Thoracic aorta (tissue), 2 donors: ENCODE measurements at regions not wholly inside any gene's neighbourhood (a gene's known extent, or its start where the extent isn't known, plus 50 kb on each side); places are given as distances from the start of the nearest gene placed in this dataset.

Experiments
- ATAC-seq: fragments of 150-250 bp; one replicate; pipeline ENCODE4 v1.8.0; 2017; ENCODE audit warnings: low read depth; ENCODE audit not compliant: insufficient number of reproducible peaks, low FRiP score
- DNase-seq: peaks from one replicate; pipeline ENCODE4 v3.0.0-alpha.2; 2020; ENCODE audit warnings: low spot score
- H3K27ac ChIP-seq, 2 donors: fragments of 200-600 bp; sonication (generic); 1 replicate in 1 of 2; 2 replicates in 1 of 2; pipeline ENCODE4 v1.5.1; 2016; ENCODE audit warnings: mild to moderate bottlenecking in 2 of 2, moderate library complexity in 2 of 2
- H3K27me3 ChIP-seq: fragments of 200-600 bp; sonication (generic); replicated peaks from 2 replicates; pipeline ENCODE4 v1.6.0; 2016; ENCODE audit warnings: mild to moderate bottlenecking; ENCODE audit not compliant: insufficient read depth
- H3K36me3 ChIP-seq: fragments of 200-600 bp; sonication (generic); one replicate; pipeline ENCODE4 v1.5.1; 2016
- H3K4me1 ChIP-seq, 2 donors: fragments of 200-600 bp; sonication (generic); 1 replicate in 1 of 2; 2 replicates in 1 of 2; pipeline versions ENCODE4 v1.5.1 to v1.6.0; 2016; ENCODE audit warnings: low read depth in 2 of 2, mild to moderate bottlenecking in 1 of 2; ENCODE audit not compliant: control insufficient read depth in 1 of 2
- H3K4me3 ChIP-seq: fragments of 200-600 bp; sonication (generic); 2 replicates; pipeline ENCODE4 v1.5.1; 2016; ENCODE audit warnings: mild to moderate bottlenecking
- H3K9me3 ChIP-seq: fragments of 200-600 bp; sonication (generic); 2 replicates; pipeline ENCODE4 v1.5.1; 2016
- TF ChIP-seq, protein P1 (sequence below): fragments of 200-600 bp; sonication (generic); IDR thresholded peaks from one replicate; pipeline ENCODE4 v1.5.1; 2019; ENCODE audit warnings: antibody characterized with exemption

DNA sequence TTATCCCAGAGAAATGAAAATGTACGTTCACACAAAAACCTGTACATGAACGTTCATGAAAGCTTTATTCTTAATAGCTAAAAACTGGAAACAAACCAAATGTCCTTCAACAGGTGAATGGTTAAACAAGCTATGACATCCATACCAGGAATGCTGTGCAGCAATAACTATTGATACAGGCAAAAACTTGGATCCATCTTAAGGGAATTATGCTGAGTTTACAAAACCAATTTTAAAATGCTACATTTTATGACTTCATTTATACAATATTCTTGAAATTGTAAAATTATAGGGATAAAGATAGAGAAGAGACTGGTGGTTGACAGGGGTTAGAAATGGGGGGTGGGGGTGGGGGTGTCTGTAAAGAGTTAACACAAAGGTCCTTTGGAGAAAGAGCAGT, 280.3 kb downstream of the TGFB2 start:
- no peak for DNase-seq
- no peak overlapping the region for H3K4me3 ChIP-seq

DNA sequence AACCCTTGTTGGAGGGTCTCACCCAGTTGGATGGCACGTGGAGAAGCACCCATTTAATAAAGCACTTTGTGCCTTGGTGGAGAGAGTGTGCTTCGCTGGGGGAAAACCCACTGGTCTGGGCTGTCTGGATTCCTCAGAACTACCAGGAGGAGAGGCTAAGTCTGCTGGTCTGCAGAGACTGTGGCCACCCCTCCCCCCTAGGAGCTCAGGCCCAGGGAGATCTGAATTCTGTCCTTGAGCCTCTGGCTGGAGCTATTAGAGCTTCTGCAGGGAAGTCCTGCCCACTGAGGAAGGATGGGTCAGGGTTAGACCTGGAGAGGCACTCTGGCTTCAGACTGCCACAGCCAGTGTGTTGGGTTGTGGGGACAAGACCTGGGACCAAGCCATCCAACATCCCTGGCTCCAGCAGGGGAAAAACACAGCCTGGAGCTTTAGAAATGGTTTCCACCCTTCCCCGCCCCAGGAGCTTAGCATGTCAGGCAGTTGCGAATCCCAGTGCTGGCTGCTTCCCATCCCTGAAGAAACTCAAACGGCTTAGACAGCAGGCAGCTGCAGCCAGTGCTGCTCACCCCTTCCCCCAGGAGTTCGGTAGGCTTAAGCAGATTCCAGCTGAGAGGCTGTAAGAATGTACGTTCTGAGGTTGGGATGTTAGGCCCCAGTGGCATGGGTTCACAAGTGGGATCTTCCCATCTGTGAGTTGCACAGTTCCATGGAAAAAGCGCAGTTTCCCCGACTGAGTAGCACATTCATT, 288.3 kb downstream of the TGFB2 start:
- Histone ChIP-seq H3K27me3 (no peaks in the 10 kb centered on the region), H3K27ac (no peak overlapping the region), H3K9me3 (peaks cover 6% of the 10 kb centered on the region), H3K4me3 (no peak overlapping the region), H3K4me1 (no peaks in the 10 kb centered on the region), H3K36me3 (no peaks in the 10 kb centered on the region)
- ATAC-seq (no peak), DNase-seq (no peak)
- TF ChIP-seq, protein P1, sequence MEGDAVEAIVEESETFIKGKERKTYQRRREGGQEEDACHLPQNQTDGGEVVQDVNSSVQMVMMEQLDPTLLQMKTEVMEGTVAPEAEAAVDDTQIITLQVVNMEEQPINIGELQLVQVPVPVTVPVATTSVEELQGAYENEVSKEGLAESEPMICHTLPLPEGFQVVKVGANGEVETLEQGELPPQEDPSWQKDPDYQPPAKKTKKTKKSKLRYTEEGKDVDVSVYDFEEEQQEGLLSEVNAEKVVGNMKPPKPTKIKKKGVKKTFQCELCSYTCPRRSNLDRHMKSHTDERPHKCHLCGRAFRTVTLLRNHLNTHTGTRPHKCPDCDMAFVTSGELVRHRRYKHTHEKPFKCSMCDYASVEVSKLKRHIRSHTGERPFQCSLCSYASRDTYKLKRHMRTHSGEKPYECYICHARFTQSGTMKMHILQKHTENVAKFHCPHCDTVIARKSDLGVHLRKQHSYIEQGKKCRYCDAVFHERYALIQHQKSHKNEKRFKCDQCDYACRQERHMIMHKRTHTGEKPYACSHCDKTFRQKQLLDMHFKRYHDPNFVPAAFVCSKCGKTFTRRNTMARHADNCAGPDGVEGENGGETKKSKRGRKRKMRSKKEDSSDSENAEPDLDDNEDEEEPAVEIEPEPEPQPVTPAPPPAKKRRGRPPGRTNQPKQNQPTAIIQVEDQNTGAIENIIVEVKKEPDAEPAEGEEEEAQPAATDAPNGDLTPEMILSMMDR = no peak

More for the DNA sequence above, 280.3 kb downstream of the TGFB2 start:
- Histone ChIP-seq H3K27me3 (no peaks in the 10 kb centered on the region), H3K36me3 (no peaks in the 10 kb centered on the region), H3K9me3 (peaks cover 4% of the 10 kb centered on the region), H3K27ac (no peak overlapping the region), H3K4me1 (peaks cover 3 to 10% of the 10 kb centered on the region in 2 donors)
- TF ChIP-seq, protein P1 = no peak
- ATAC-seq = no peak

GRCh38 chr1:218634212-218634611, 289.1 kb downstream of the TGFB2 start:
- no peak overlapping the region for H3K4me3 ChIP-seq
- ATAC-seq (no peak), DNase-seq (no peak)
- TF ChIP-seq, protein P1 = no peak
- H3K36me3 ChIP-seq = no peaks in the 10 kb centered on the region
- H3K9me3 ChIP-seq = peaks cover 5% of the 10 kb centered on the region
- H3K27ac ChIP-seq = no peak overlapping the region
- H3K27me3 ChIP-seq = no peaks in the 10 kb centered on the region
- H3K4me1 ChIP-seq = no peaks in the 10 kb centered on the region

- no peaks in the 10 kb centered on the region for H3K36me3 ChIP-seq
- no peak for ATAC-seq
- TF ChIP-seq, protein P1 = no peak
Measured at GRCh38 chr1:218636548-218636947, 291.4 kb downstream of the TGFB2 start.

DNA sequence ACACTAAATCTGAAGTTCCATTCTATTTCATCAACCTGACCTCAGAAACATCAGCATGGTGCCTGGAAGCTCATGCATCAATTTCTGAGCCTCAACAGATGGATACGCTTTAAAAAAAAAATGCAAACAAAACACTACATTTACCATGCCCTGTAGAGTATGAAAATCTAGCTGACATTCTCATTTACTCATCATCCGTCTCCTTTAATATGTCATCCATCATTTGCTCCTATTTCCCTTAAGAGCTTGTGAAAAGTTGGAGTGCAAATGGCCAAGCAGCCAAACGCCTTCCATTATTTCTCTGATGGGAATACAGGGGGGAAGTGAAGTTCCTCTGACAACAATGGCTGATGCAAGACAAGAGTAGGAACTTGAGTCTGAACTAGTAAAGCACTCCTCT, 295.0 kb downstream of the TGFB2 start:
- Histone ChIP-seq H3K9me3 (no peaks in the 10 kb centered on the region), H3K4me1 (no peaks in the 10 kb centered on the region), H3K27me3 (no peaks in the 10 kb centered on the region), H3K4me3 (no peak overlapping the region), H3K36me3 (no peaks in the 10 kb centered on the region), H3K27ac (no peak overlapping the region)
- ATAC-seq = no peak
- DNase-seq = no peak
- TF ChIP-seq, protein P1 = no peak

More at GRCh38 chr1:218636548-218636947, 291.4 kb downstream of the TGFB2 start:
- H3K4me1 ChIP-seq = no peaks in the 10 kb centered on the region
- H3K9me3 ChIP-seq = no peaks in the 10 kb centered on the region
- H3K27me3 ChIP-seq = no peaks in the 10 kb centered on the region
- no peak for DNase-seq
- no peak overlapping the region for H3K4me3 ChIP-seq
- H3K27ac ChIP-seq = no peak overlapping the region
